GM19023 (cell line): ENCODE measurements at regions not wholly inside any gene's neighbourhood (a gene's known extent, or its start where the extent isn't known, plus 50 kb on each side); places are given as distances from the start of the nearest gene placed in this dataset.

ENCODE experiments used
- ATAC-seq: cut with Tn5 transposase; IDR thresholded peaks from one replicate; pipeline ENCODE4 v1.9.1; 2021; ENCODE audit warnings: mild to moderate bottlenecking, moderate library complexity; ENCODE audit not compliant: unreplicated experiment

DNA sequence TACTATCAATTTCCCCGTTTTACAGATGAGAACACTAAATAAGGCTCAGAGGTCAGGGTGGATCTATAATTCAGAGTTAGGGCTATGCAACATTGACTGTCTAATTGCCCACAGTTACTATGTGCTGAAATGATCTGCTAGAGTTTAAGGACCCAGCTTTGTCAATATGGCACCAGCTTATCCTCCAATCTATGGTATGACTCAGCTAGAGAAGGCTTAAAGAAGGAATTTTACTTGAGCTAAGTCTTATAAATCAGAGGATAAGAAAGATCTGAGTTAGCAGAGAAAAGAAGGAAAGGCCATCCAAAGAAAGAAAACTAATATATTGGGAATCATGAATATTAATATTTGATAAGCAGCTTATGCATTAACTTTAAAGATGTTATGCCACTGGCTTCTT is 78.1 kb downstream of the ASB9 start:
- no peak for ATAC-seq

DNA sequence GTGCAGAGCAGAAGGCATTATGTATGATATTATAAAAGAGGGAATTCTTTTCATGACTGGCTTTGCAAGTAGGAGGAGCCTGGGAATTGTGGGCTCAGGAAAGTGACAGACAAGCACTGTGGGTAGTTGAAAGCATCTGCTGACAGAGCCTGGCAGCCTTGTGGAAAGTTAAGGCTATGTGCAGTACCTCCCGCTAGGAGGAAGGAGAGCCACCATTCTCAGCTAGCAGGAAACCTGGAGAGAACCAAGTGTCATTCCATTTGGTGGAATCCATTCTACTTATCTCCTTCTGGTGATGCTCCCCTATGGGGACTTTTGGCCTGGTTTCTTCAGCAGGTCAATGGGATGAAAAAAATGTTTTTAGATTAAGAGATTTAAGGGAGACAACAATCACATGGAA is 81.8 kb downstream of the ASB9 start:
- ATAC-seq, result no peak

DNA sequence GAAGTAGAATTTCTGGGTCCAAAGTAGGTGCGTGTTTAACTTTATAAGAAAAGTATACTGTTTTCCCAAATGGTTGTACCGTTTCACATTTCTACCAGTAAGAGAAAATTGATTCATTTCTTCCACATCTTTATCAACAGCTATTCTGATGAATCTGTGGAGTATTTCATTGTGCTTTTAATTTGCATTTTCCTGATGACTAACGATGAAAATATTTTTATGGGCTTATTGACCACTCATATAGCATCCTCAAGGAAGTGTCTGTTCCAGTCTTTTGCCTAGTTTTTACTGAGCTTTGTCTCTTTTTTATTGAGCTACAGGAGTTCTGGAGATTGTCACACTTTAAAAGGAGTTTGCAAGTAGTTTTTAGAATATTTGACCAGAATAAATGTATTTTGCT is 92.6 kb downstream of the ASB9 start:
- no peak for ATAC-seq

DNA sequence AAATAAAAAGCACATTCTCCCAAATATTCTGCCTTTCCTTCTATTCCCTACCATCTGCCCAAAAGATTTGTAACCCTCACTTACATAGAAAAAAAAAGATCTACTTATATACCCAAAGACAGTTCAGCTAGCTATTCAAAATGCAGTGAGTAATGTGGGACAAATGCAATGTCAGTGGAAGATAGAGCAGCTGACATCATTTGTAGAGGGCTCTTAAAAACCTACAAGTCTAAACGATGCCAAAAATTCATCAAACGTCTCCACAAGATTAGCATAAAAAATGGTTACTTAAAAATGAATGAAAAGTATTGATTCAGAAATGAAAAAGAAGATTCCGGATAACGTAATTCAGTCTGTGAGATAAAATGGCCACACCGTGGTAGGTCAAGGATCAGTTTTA is 96.5 kb downstream of the ASB9 start:
- no peak for ATAC-seq

DNA sequence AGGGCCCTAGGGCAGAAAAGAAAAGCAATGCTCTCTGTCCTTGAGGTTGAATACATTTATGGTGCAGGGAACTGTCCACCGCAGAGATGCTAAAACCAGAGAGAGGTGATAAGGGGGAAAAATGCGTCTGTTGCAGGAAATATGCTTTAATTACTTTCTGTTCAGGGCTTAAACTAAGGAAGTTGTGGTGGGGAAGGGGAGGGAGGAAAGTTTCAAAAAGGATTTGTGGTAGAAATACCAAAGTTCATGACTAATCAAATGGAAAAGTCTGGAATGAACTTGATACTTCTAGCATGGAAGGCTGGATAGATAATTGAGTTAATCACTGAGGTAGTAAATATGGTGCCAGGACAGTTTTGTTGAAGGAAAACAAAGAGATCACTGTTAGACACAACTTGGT is 99.0 kb downstream of the ASB9 start:
- no peak for ATAC-seq

DNA sequence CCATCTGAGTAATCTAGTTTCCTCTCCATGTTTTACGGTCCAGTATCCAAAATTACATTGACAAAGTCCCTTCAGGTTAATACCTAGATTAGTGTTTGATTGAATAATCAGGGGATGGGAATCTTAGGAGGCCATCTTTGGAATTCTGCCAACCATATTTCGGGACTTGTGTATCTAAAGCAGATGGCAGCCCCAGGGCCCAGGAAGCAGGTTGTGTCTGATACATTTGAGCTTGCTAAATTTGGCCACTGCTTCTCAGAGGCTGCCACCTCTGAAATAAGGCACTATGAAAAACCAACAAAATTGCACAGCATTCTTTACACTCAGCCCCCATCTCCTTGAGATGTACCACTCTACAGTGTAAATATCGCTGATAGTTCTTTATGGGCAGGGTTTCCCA is 102.1 kb downstream of the ASB9 start:
- ATAC-seq, result no peak

DNA sequence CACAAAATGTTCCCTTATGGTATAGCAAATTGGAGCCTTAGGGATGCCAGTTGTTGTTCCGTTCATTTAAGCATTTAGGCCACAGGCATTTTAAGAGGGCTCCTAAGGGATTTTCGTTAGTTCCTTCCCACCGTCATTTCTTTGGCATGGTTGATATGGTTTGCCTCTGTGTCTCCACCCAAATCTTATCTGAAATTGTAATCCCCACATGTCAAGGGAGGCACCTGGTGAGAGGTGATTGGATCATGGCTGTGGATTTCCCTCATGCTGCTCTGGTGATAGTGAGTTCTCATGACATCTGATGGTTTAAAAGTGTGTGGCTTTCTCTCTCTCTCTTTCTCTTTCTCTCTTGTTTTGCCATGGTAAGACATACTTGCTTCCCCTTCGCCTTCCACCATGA is 104.1 kb downstream of the ASB9 start:
- ATAC-seq, result no peak

DNA sequence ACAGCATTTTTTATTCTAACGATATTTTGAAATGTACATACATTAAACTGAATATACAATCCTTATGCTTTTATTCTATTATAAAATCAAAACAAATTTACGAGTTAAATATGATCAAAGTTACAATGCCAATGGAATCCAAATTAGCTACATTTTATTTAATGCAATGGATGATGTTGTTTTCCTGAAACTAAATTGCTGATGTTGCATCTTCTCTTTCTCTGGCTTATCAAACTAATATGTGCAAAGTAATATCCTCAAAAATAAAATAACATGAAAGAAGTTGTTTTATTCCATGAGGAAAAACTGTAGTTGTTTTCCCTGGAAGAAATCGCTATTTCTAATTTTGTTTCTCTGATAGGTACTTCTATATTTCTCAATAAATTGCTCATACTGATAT is 106.8 kb downstream of the ASB9 start:
- no peak for ATAC-seq

DNA sequence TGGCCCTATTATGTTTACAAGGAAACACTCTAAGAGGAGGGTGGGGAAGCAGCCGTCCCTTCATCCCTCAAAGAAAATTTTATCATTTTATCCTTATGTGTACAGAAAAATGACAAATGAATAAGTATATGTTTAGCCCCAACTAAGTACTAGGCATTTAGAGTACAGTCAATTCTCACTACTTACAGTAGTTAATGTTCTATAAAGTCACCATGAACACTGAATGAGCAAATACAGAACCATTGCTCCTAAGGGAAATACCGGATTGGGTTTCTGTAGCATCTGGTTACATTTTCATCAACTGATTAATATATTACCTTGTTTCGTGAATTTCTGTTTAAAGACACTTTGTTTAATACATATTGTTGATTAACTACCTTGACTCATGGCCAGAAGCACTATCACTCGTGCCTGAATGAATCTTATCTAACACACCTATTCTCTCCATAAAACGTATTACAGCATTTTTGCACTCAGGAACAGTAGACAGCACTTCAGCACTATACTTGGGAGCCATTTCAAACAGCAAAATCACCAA is 109.3 kb downstream of the ASB9 start:
- ATAC-seq, result no peak

DNA sequence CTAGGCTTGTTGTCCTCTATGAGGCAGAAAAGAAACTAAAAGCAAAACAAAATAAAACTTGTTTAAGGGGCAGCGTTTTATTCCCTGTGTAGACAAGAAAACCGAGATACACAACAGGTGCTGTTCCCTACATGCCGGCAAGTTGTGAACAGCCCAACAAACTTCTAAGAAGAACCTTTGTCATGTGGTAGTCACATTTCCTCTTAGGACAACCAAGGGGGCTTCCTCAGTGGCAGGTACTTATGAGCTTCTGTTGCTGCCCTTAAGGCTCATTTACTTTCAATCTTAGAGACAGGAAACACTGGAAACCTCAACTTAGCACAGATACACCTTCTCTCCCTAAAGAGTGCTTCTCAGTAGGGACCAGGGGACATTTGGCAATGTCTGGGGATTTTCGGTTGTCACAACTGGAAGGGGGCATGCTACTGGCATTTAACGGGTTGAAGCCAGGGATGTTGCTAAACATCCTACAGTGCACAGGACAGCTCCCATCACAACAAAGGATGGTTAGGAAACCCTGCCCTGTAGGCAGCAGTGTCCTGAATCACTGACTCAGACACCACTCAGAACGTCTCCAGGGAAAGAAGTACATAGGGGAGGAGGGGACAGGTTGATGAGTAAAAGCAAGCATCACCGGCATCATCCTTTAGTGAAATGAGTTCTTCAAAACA is 111.0 kb downstream of the ASB9 start:
- peak; percentile 66 for ATAC-seq

DNA sequence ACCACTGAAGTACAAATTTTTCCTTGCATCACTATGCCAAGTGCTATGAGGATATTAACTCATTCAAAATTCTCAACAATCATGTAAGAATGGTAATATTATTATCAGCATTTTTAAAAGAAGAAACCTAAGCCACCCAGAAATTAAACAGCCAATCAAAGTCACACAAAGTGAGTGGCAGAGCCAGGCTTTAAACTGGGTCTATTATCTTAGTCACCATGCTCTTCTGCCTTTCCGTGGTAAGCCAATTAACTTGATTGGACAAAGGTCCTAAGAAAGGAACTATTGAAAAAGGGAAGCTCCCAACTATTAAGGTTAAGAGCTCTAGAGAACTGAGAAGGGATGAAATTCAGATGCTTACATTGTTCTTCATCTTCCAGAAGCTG is 111.5 kb downstream of the ASB9 start:
- ATAC-seq, result peak; percentile 8

DNA sequence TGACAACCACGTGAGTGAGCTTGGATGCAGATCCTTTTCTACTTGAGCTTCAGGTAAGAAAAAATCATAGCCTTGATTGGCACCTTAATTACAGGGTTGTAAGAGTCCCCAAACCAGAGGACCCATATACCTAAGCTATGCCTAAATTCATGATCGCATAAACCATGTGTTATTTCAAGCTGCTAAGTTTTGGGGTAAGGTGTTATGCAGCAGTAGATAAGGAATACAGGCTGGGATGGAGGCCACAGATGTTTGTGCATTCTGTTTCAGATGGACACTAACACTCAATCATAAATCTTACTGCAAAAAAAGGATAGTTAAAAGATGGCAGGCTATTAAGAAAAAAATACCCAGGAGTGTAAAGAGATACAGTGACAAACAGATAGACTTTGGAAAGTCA is 112.3 kb downstream of the ASB9 start:
- ATAC-seq, result no peak

DNA sequence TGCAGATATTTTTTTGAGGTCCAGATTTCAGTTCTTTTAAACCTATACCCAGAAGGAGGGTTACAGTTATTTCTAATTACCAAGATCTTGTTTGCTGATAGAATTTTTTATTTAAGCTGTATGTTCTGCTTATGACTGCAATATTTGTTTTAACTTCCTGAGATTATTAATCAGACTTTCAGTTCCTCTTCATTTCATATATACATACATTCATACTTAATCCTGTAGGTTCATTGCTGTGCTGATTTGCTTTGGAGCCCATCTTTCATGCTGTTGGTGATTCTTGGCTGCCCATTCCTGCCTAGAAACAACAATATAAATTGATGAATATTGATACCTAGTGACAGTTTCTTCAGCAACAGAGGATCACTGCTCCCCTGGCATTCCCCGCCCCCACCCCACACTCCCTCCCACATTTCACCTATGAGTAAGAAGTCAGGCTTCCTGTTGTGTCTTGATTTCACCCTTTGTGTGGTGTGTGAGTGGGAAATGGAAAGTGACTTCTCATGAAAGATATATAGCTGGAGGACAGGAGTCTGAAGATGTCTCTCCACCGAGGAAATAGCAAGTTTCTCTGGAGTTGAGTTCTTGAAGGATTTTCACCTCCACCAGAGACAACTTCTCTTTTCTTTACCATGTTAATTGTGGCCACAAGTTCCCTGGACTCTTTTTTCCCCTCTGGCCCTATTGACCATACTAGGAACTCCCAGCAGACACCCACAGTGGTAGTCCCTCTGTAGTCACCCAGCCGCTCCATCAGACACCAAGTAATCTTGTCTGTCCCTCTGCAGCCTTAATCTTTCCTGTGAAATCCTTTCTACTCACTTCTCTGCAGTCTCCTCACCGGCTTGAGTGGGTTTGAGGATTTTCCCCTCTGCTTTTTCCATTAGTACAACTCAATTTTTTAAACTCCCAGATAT is 118.4 kb downstream of the ASB9 start:
- ATAC-seq, result peak; percentile 81

DNA sequence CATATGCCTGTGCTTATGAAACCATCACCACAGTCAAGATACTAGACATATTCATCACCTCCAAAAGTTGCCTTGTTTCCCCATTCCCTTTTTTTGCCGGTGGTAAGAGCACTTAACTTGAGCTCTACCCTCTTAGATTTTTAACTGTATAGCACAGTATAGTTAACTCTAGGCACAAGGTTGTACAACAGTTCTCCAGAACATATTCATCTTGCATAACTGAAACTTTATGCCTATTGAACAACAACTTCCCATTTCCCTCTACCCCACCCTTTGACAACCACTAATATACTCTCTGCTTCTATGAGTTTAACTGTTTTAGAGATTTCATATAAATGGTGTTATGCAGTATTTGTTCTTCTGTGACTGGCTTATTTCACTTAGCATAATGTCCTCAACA is 119.3 kb downstream of the ASB9 start:
- no peak for ATAC-seq

DNA sequence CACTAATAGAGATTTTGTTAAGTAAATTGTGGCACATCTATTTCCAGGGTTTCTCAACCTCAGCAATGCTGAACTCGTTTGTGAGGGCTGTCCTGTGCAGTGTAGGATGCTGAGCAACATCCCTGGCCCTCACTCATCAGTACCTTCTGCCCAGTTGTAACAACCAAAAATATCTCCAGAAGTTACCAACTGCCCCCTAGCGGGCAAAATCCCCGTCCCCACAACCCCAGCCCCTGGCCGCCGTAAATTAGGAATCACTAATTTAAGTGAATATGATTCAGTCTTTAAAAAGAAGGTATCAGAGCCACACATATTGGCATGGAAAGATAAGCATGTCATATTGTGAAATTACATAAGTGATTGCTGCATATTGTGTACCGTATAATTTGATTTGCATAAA is 123.4 kb downstream of the ASB9 start:
- ATAC-seq, result no peak

DNA sequence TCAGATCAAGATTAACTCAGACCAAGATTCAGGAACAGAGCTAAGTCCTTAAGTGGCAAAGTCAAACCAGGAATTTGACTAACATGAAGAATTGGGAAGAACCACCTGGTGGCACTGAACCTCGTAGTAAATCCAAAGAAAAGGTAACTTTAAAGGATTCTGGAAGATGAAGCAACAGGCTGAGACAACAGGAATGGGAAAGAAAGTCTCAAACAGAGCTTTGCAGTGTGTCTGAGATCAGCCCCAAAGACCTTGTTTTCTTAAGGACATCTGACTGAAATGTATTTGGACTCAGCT is 126.1 kb downstream of the ASB9 start:
- ATAC-seq, result no peak

DNA sequence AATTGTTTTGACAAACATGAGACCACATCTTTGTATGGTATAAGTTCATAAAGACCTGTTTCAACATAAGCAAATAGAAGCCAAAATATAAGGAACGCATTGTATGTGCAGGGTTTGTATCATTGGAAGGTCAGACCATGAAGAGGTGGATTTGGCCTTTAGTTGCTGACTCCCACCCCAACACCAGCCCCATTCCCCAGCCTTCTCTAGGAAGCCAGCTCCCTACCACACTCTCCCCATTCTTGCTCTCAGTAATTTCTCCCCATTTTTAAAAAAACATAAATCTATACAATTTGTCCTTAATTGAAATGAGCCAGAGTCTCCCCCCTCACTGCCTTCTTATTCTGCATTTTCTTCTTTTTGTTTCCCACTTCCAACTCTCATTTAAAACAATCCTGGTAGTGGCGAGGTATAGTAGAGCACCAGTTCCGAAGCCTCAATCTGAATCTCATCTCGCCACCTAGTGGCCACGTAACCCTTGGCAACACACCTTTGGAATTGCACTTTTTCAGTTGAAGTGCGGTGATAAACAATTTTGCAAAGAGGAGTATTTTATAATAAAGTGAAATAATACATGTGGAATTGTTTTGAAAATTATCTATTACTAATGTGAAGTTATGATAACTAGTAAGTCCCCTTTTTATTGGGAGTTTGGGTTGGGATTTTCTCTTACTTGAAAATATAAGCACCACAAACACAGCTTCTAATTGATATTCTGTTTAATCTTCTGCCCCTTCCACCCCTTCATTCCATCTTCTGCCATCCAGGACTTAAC is 126.6 kb downstream of the ASB9 start:
- ATAC-seq, result peak; percentile 79

DNA sequence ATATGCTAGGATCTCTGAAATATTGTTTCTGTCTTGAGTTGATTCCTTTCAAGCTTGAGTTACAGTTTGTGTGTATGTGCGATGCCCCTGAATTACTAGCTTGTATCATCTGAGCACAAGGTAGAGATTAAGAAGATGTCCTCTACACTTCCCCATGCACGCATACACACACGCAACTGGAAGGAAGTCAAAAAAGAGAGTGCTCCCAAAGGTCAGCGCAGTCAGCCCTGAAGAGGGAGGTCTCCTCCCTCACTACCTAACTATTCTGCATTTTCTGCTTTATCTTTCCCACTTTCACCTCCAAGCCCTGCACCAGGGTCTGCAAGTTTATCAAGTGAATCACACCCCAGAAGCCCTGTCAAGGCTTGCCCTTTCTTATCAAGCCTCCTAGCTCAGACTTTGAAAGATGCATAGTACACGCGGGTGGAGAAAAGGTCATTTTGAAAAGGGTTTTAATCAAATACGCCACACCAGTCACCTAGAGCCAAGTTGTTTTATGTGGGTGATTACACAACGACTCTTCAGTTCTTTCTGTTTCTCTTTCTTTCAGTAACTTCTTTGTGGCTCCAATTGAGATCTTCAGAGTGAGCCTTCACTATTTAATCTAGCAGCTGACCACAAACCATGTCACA is 127.7 kb downstream of the ASB9 start:
- no peak for ATAC-seq

DNA sequence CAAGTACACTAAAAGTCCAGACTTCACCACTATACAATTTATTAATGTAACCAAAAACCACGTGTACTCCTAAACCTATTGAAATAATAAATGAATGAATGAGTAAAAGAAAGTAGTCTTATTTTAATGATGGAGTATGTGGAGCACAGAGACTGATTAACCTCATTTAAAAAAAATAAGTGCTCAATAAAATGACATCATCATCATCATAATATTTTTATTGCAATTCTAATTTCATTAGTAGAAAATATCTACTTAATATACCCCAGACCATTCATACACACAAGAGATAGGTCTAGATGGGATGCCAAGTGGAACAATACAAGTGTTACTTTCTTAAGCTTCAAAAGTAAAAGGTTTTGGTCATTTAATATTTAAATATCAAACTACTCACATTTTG is 133.1 kb downstream of the ASB9 start:
- ATAC-seq, result no peak

DNA sequence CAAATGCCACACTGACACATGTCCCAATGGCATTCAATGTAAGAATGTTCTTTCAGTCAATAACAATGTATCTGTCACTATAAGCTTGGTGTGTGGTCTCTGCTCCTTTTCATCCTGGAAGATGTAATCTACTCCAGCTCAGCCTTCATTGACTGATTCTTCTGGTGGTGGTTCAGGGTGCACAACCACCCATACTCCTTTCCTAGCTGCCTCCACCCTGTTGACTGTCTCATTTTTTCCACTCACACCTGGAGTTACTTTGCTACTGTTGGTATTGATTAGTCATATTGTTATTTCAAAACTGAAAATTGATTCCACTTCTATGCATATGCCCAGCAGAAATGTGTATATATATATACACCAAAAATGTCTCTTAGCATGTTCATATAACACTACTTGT is 140.5 kb downstream of the ASB9 start:
- no peak for ATAC-seq

DNA sequence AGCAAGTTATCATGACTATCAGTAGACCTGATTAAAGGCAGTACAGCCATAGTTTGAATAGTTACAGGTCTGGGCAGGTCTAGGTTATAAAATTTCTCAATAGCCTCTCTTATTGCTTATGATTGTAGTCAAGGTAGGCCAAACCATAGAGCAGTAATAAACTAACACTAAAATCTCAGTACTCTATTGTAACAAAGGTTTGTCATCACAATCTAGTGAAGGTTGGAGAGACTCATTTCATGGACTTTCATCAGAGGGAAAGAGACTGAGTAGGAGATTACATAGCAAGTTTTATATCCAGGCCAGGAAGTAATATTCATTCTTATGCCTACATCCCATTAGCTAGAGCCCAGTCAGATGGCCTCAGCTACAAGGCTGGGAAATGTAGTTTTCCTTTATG is 141.0 kb downstream of the ASB9 start:
- ATAC-seq, result no peak
